CD4-positive, alpha-beta T cell treated with Interferon gamma for 1 hour (primary cell): ENCODE measurements at regions not wholly inside any gene's neighbourhood (a gene's known extent, or its start where the extent isn't known, plus 50 kb on each side); places are given as distances from the start of the nearest gene placed in this dataset.
"Not testable (repeated sequence)": the region's sequence is repeated elsewhere in the genome, so short reads cannot be mapped to it uniquely, and the experiment has no call there.

ENCODE experiments used
- DNase-seq: peaks from one replicate; pipeline ENCODE4 v3.0.0-alpha.2; 2020

- DNase-seq: no peak
Measured at GRCh38 chr4:114252499-114252898, 273.1 kb upstream of the ARSJ start.

- DNase-seq: no peak
Measured at GRCh38 chr4:114257501-114257900, 278.1 kb upstream of the ARSJ start.

GRCh38 chr4:114262421-114262820 is 283.0 kb upstream of the ARSJ start:
- not testable (repeated sequence) for DNase-seq

GRCh38 chr4:114263233-114263632 is 283.8 kb upstream of the ARSJ start:
- DNase-seq: no peak

GRCh38 chr4:114264452-114264851 is 285.0 kb upstream of the ARSJ start:
- DNase-seq: no peak

- DNase-seq: no peak
Measured at GRCh38 chr4:114264877-114265291, 285.4 kb upstream of the ARSJ start.

GRCh38 chr4:114265342-114265741 is 285.9 kb upstream of the ARSJ start:
- no peak for DNase-seq

- no peak for DNase-seq
Measured at GRCh38 chr4:114267976-114268375, 288.5 kb upstream of the ARSJ start.

GRCh38 chr4:114271031-114271430 is 291.6 kb upstream of the ARSJ start:
- no peak for DNase-seq

GRCh38 chr4:114272226-114272625 is 292.8 kb upstream of the ARSJ start:
- no peak for DNase-seq

GRCh38 chr4:114273238-114273637 is 293.8 kb upstream of the ARSJ start:
- DNase-seq: no peak

GRCh38 chr4:114277690-114278089 is 298.2 kb upstream of the ARSJ start:
- no peak for DNase-seq

GRCh38 chr4:114279066-114279465 is 299.6 kb upstream of the ARSJ start:
- no peak for DNase-seq

GRCh38 chr4:114279711-114280110 is 300.3 kb upstream of the ARSJ start:
- DNase-seq: no peak

- DNase-seq: no peak
Measured at GRCh38 chr4:114280645-114281044, 301.2 kb upstream of the ARSJ start.

GRCh38 chr4:114281164-114281960 is 301.9 kb upstream of the ARSJ start:
- no peak for DNase-seq

- DNase-seq: no peak
Measured at GRCh38 chr4:114282937-114283336, 303.5 kb upstream of the ARSJ start.

- no peak for DNase-seq
Measured at GRCh38 chr4:114284629-114285028, 305.2 kb upstream of the ARSJ start.

- DNase-seq: no peak
Measured at GRCh38 chr4:114286262-114286810, 306.9 kb upstream of the ARSJ start.

- no peak for DNase-seq
Measured at GRCh38 chr4:114287079-114287696, 307.7 kb upstream of the ARSJ start.

- no peak for DNase-seq
Measured at GRCh38 chr4:114296126-114296525, 302.5 kb upstream of the UGT8 start.

GRCh38 chr4:114302472-114302871 is 296.1 kb upstream of the UGT8 start:
- DNase-seq: no peak

GRCh38 chr4:114304046-114304445 is 294.6 kb upstream of the UGT8 start:
- DNase-seq: no peak

- DNase-seq: no peak
Measured at GRCh38 chr4:114304567-114304966, 294.0 kb upstream of the UGT8 start.
